HG02623 (cell line): ENCODE measurements at regions not wholly inside any gene's neighbourhood (a gene's known extent, or its start where the extent isn't known, plus 50 kb on each side); places are given as distances from the start of the nearest gene placed in this dataset.
A peak's percentile ranks its signal among the peaks of the same experiment; 100 is the strongest.
"Not testable (repeated sequence)": the region's sequence is repeated elsewhere in the genome, so short reads cannot be mapped to it uniquely, and the experiment has no call there.

ENCODE experiments used
- ATAC-seq: cut with Tn5 transposase; IDR thresholded peaks from one replicate; pipeline ENCODE4 v1.9.1; 2021; ENCODE audit warnings: moderate library complexity; ENCODE audit not compliant: unreplicated experiment

DNA sequence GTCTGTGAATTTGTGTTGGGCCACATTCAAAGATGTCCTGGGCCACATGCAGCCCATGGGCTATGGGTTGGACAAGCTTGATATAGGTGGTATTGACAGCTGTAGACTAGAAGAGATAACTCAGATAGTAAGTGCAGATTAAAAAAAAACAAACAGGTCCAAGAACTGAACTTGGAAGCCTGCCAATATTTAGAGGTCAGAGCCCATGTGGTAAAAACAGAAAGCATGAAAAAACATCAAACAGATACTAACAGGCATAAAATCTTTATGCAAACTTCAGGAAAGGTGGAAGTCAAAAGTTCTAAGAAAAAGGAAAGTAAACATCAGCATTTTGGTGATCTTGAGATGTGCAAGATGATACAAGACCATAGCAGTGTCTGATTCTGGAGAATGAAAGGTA lies 155.1 kb upstream of the NR4A3 start:
- ATAC-seq, result no peak

- not testable (repeated sequence) for ATAC-seq
Measured at GRCh38 chr9:99670886-99671285, 150.8 kb upstream of the NR4A3 start.

GRCh38 chr9:99677281-99677680 lies 144.4 kb upstream of the NR4A3 start:
- ATAC-seq, result no peak

GRCh38 chr9:99678566-99678965 lies 143.1 kb upstream of the NR4A3 start:
- no peak for ATAC-seq

DNA sequence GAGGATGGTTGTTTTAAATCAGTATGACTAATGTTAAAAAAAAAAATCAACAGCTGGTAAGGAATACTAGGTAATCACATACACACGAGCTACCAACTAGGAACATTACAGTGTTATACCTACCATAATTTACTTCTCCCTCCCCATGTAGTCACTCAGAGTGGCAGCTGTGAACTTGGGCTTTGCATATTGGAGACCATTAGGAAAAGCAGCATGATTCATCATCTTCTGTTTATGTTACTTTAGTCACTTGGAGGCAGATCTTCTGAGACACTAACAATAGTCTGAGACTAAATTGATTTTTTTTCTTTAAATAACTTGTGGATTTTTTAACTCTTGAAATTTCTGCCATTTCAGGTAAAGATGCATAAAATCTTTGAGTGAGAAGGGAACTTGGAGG lies 141.5 kb upstream of the NR4A3 start:
- ATAC-seq, result no peak

DNA sequence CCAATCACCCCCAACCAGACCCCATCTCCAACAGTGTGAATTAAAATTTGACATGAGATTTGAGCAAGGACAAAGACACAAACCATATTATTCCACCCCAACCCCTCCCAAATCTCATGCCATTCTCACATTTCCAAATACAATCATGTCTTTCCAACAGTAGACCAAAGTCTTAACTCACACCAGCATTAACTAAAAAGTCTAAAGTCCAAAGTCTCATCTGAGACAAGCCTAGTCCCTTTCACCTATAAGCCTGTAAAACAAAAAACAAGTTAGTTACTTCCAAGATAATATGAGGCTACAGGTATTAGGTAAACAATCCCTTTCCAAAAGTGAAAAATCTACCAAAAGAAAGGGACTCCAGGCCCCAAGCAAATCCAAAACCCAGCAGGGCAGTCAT lies 140.6 kb upstream of the NR4A3 start:
- ATAC-seq, result no peak

DNA sequence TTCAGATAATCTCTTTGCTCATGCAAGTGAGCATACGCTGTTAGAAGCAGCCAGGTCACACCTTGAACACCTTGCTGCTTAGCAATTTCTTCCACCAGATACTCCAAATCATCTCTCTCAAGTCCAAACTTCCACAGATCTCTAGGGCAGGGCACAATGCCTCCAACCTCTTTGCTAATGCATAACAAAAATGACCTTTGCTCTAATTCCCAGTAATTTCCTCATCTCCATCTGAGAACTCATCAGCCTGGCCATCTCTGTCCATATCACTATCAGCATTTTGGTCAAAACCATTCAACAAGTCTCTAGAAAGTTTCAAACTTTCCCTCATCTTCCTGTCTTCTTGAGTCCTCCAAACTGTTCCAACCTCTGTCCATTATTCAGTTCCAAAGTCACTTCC lies 139.3 kb upstream of the NR4A3 start:
- ATAC-seq, result no peak

GRCh38 chr9:99682870-99683269 lies 138.8 kb upstream of the NR4A3 start:
- no peak for ATAC-seq

- no peak for ATAC-seq
Measured at GRCh38 chr9:99690573-99690972, 131.1 kb upstream of the NR4A3 start.

DNA sequence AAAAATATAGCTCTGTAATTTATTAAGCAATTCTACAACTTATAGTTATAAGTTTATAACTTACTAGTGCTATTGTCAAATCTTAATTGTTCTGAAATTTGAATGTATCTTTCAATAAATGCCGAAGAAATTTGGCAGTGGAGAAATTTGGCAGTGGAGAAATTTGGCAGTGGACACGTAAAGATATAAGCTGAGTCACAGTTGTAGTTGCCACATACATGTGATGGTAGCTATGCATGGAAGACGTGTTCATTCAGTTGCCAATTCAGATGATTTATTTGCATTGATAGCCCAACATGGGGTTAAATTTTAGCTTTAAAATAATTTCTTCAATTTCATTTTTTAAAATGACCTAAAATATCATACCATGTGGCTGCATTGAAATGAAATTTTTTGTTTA lies 127.8 kb upstream of the NR4A3 start:
- ATAC-seq, result no peak

DNA sequence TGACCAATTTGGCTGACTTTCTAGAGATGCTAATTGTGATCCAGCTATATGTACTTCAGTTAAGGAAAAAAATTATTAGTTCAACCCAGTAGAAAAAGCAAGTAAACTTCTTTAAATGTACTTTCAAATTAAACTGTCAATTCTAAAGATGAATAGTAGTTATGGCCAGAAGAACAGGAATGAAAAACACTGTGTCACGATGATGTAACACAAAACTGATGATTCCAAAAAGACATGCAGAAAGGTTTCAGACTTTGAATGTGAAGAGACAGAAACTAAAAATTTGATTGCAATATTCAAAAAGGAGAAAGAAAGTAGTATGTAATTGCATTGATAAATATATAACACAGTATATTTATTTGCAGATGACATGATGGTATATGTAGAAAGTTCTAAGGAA lies 127.3 kb upstream of the NR4A3 start:
- no peak for ATAC-seq

GRCh38 chr9:99699396-99699795 lies 122.3 kb upstream of the NR4A3 start:
- no peak for ATAC-seq

DNA sequence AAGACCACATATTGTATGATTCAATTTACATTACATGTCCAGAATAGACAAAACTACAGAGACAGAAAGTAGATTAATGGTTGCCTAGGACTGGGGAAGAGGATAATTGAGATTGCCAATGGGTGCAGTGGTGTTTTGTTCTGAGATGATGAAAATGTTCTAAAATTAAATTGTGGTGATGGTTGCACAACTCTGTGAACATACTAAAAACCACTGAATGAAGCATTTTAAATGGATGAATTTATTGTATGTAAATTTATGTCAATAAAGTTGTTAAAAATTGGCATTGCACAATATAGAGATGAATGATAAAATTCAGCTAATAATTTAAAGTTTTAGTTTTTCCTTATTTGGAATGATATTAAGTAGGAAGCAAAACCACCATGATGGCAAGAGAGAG lies 109.5 kb upstream of the NR4A3 start:
- no peak for ATAC-seq

DNA sequence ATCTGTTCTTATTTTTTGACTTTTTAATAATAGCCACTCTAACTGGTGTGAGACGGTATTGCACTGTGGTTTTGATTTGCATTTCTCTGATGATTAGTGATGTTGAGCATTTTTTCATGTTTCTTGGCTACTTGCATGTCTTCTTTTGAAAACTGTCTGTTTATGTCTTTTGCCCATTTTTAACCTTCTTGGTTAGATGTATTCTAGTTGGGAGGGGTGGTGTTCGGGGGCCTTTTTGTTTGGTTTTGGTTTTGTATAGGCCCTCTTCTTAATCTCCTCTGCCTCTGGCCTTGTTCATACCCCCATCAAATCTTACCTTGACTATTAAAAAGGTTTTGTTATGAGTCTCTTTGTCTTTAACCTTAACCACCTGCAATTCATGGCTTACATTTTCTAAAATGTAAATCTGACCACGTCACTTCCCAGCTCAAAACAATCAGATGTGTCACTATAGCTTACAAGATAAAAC lies 107.8 kb upstream of the NR4A3 start:
- no peak for ATAC-seq

GRCh38 chr9:99718631-99719030 lies 103.1 kb upstream of the NR4A3 start:
- no peak for ATAC-seq

DNA sequence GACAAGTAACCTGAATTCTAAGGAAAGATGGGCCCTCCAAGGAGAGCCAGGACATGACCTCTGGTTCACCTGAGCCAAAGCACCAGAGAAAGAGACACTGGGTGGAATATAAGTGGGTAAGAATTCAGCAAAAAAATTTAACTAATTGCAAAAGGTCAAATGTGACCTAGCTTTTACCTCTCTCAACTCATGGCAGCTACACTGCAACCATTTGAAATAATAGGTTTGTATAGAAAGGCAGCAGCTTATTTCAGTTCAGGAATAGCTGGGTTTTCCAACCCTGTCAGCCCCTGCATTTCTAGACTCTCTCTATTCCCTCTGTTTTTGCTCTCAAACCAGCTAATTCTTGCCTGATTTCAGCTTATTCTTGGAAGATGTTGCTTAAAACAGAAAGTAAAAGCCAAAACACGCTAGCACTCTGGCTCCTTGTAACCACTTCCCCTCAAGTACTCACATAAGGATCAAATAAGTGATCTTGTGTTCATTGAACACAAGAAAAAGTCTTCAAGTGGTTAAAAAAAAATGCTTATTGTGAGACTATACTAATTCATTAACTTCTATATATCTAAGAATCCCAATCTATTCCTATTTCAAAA lies 101.1 kb upstream of the NR4A3 start:
- peak; percentile 80 for ATAC-seq

DNA sequence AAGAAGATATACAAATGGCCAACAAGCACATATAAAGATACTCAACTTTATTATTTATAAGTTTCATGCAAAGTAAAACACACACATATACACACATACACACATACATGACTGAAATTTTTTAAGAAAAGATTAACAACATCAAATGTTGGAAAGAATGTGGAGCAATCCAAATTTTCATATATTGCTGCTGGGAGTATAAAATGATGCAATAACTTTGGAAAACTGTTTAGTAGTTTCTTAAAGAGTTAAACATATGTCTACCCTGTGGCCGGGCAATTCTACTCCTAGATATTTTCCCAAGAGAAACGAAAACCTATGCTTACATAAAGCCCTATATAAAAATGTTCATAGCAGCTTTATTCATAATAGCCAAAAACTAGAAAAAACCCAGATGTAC lies 99.8 kb upstream of the NR4A3 start:
- ATAC-seq, result no peak

GRCh38 chr9:99722877-99723276 lies 98.8 kb upstream of the NR4A3 start:
- no peak for ATAC-seq

GRCh38 chr9:99724640-99725039 lies 97.0 kb upstream of the NR4A3 start:
- no peak for ATAC-seq

- no peak for ATAC-seq
Measured at GRCh38 chr9:99725852-99726251, 95.8 kb upstream of the NR4A3 start.

- no peak for ATAC-seq
Measured at GRCh38 chr9:99726758-99727157, 94.9 kb upstream of the NR4A3 start.

GRCh38 chr9:99730062-99730461 lies 91.6 kb upstream of the NR4A3 start:
- no peak for ATAC-seq

DNA sequence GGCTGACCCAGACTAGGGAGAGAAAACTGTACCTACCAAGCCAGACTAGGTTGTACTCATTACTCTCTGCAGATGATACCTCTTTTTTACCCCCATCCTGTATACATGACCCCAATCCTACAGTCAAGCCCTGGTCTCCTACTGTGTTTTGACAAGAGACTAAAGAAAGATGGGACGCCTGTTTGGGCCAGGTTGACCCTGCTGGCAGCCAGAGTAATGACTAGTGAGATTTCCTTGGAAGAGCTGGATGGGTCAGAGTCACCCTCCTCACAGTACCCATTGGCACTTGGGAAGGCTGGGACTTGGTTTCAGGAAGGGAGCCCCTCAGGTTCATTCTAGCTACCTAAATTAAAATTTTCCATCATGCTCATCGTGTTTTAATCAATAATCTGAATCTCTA lies 89.7 kb upstream of the NR4A3 start:
- ATAC-seq, result no peak

DNA sequence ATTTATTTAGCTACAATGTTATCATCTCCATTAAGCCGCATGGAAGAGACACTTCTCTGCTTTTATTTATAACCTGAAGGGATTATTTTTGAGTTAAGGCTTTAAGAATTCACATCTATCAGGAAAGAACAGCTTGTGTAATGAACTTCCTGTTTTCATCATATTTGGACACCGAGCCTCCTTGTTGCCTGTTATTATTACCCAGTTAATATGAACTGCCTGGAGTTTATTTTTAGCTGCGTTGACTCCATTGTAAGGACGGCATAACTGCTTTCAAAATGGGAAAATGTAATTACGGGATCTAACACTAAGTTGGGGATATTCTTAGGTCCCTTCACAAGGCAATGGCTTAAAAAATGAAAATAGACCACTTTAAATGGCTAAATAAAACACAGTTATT lies 89.0 kb upstream of the NR4A3 start:
- ATAC-seq, result no peak
